ENCODE measurements at regions not wholly inside any gene's neighbourhood (a gene's known extent, or its start where the extent isn't known, plus 50 kb on each side); places are given as distances from the start of the nearest gene placed in this dataset.

GRCh38 chr5:15002173-15002572 is 130.6 kb upstream of the ANKH start (continued):
- TF ChIP-seq FOSL2 (IDR thresholded peaks at IDR 0.05; ENCODE audit: borderline replicate concordance, low read depth) (no peak), GABPA (IDR thresholded peaks at IDR 0.05; ENCODE audit: low read depth) (no peak), NFIC (IDR thresholded peaks at IDR 0.05; ENCODE audit: borderline replicate concordance) (no peak), CTCF (IDR thresholded peaks at IDR 0.05) (no peak), SMC3 (IDR thresholded peaks at IDR 0.05; ENCODE audit: low read depth, low read length) (no peak), SIN3A (IDR thresholded peaks at IDR 0.05; ENCODE audit: borderline replicate concordance, low read depth, low read length) (no peak), USF1 (IDR thresholded peaks at IDR 0.05; ENCODE audit: borderline replicate concordance, low read depth) (no peak), TCF12 (IDR thresholded peaks at IDR 0.05) (no peak)

GRCh38 chr5:15001517-15001916 is 129.9 kb upstream of the ANKH start:
- Histone ChIP-seq H3K9me2 (no peaks in the 10 kb centered on the region), H3K9ac (no peak overlapping the region), H2AFZ (ENCODE audit: low read depth) (no peak overlapping the region), H3K4me1 (ENCODE audit: control insufficient read depth in 1 of 2, insufficient read depth in 2 of 2, low read depth in 1 of 2, low read length in 1 of 2) (no peaks in the 10 kb centered on the region; a peak in 1 of 4 replicates), H3K27me3 (ENCODE audit: insufficient read depth) (no peaks in the 10 kb centered on the region), H3K4me3 (ENCODE audit: low read depth in 2 of 2, low read length in 1 of 2) (no peak overlapping the region), H4K20me1 (ENCODE audit: insufficient read depth) (no peaks in the 10 kb centered on the region), H3K79me2 (ENCODE audit: insufficient read depth) (no peaks in the 10 kb centered on the region), H3K4me2 (no peak overlapping the region), H3F3A (replicated peaks; ENCODE audit: insufficient read depth) (no peaks in the 10 kb centered on the region), H3K36me3 (replicated peaks in 1 of 2; ENCODE audit: control insufficient read depth in 1 of 2, insufficient read depth in 2 of 2, low read length in 1 of 2) (no peaks in the 10 kb centered on the region), H3K9me3 (no peaks in the 10 kb centered on the region), H3K27ac (ENCODE audit: low read depth in 2 of 2, low read length in 1 of 2) (no peak overlapping the region)
- POLR2A ChIA-PET, result no interaction called here
- no peak for TF ChIP-seq POLR2AphosphoS5 (IDR thresholded peaks at IDR 0.05; ENCODE audit: low read depth, low read length)
- TF ChIP-seq RCOR1 (IDR thresholded peaks at IDR 0.05; ENCODE audit: low read length), result no peak
- no peak for TF ChIP-seq SIN3A (IDR thresholded peaks at IDR 0.05; ENCODE audit: borderline replicate concordance, low read depth, low read length)
- no peak for TF ChIP-seq TAF1 (IDR thresholded peaks at IDR 0.05; ENCODE audit: borderline replicate concordance, low read depth, low read length)
- TF ChIP-seq NFIC (IDR thresholded peaks at IDR 0.05; ENCODE audit: borderline replicate concordance), result no peak
- 66% methylated on average over 2 of the region's 2 CpGs for WGBS (ENCODE audit: low lambda C conversion rate)
- DNase-seq, result no peak
- CTCF ChIA-PET, result interaction anchor here (1.1 to 8.4 kb wide), 5 partner anchors 269 to 317 kb away, joined by 3 to 203 read pairs (median 30); no protein-coding TSS in a partner anchor

- H3K9me3 ChIP-seq, result no peaks in the 10 kb centered on the region
- no peak overlapping the region for H3K9ac ChIP-seq
- no peaks in the 10 kb centered on the region for H3K79me2 ChIP-seq (ENCODE audit: insufficient read depth)
- WGBS (ENCODE audit: low lambda C conversion rate), result 42% methylated on average over 3 of the region's 3 CpGs
- POLR2A ChIA-PET, result no interaction called here
- no peaks in the 10 kb centered on the region for H3F3A ChIP-seq (replicated peaks; ENCODE audit: insufficient read depth)
- H3K4me1 ChIP-seq (ENCODE audit: control insufficient read depth in 1 of 2, insufficient read depth in 2 of 2, low read depth in 1 of 2, low read length in 1 of 2), result no peaks in the 10 kb centered on the region; a peak in 1 of 4 replicates
- TF ChIP-seq NRF1 (IDR thresholded peaks at IDR 0.05; ENCODE audit: low read depth, low read length), result no peak
- TF ChIP-seq YY1 (IDR thresholded peaks at IDR 0.05; ENCODE audit: low read depth), result no peak
- no peak for TF ChIP-seq REST (IDR thresholded peaks at IDR 0.05; ENCODE audit: low read depth, low read length)
- no peak for TF ChIP-seq NFIC (IDR thresholded peaks at IDR 0.05; ENCODE audit: borderline replicate concordance)
- no peak for TF ChIP-seq SIN3A (IDR thresholded peaks at IDR 0.05; ENCODE audit: borderline replicate concordance, low read depth, low read length)
- no peak for TF ChIP-seq ELF1 (IDR thresholded peaks at IDR 0.05)
- TF ChIP-seq JUND (IDR thresholded peaks at IDR 0.05), result no peak
- TF ChIP-seq RAD21 (IDR thresholded peaks at IDR 0.05; ENCODE audit: low read length), result no peak
- H3K27ac ChIP-seq (ENCODE audit: low read depth in 2 of 2, low read length in 1 of 2), result no peak overlapping the region
- no peaks in the 10 kb centered on the region for H4K20me1 ChIP-seq (ENCODE audit: insufficient read depth)
- H3K4me3 ChIP-seq (ENCODE audit: low read depth in 2 of 2, low read length in 1 of 2), result no peak overlapping the region
- DNase-seq, result no peak
- no peak overlapping the region for H3K4me2 ChIP-seq
- CTCF ChIA-PET, result interaction anchor here (1.0 to 1.4 kb wide), 2 partner anchors 11 to 271 kb away, joined by 4 read pairs; no protein-coding TSS in a partner anchor
- H3K36me3 ChIP-seq (replicated peaks in 1 of 2; ENCODE audit: control insufficient read depth in 1 of 2, insufficient read depth in 2 of 2, low read length in 1 of 2), result no peaks in the 10 kb centered on the region
- H3K27me3 ChIP-seq (ENCODE audit: insufficient read depth), result no peaks in the 10 kb centered on the region
- no peaks in the 10 kb centered on the region for H3K9me2 ChIP-seq
- H2AFZ ChIP-seq (ENCODE audit: low read depth), result no peak overlapping the region
Observed at GRCh38 chr5:14998491-14998890, 126.9 kb upstream of the ANKH start.

Data from SK-N-SH (cell line).